Cardiac muscle cell (in vitro differentiated cells and primary cell): ENCODE measurements at regions not wholly inside any gene's neighbourhood (a gene's known extent, or its start where the extent isn't known, plus 50 kb on each side); places are given as distances from the start of the nearest gene placed in this dataset.

Experiments
- DNase-seq, 2 donors: peaks; one replicate each; pipeline versions ENCODE4 v3.0.0 to v3.0.0-alpha.2; 2010 to 2017; ENCODE audit warnings: low read depth in 1 of 2, low spot score in 1 of 2
- H3K27ac ChIP-seq: fragments of 200-600 bp; sonication (generic); 2 replicates; pipeline ENCODE4 v1.5.1; 2016
- H3K27me3 ChIP-seq: fragments of 200-600 bp; sonication (generic); 2 replicates; pipeline ENCODE4 v1.6.0; 2016; ENCODE audit warnings: control low read depth
- H3K36me3 ChIP-seq: fragments of 200-600 bp; sonication (generic); 2 replicates; pipeline ENCODE4 v1.5.1; 2016; ENCODE audit warnings: control low read depth
- H3K4me1 ChIP-seq: fragments of 200-600 bp; sonication (generic); 2 replicates; pipeline ENCODE4 v1.8.1; 2017; ENCODE audit warnings: low read depth, mild to moderate bottlenecking, mixed run types
- H3K4me3 ChIP-seq: fragments of 200-600 bp; sonication (generic); 2 replicates; pipeline ENCODE4 v1.5.1; 2016; ENCODE audit warnings: mild to moderate bottlenecking
- H3K9me3 ChIP-seq: fragments of 200-600 bp; sonication (generic); 2 replicates; pipeline ENCODE4 v1.5.1; 2017; ENCODE audit warnings: low read depth, mild to moderate bottlenecking, control low read depth
- CTCF ChIP-seq: IDR thresholded peaks from 2 replicates; pipeline ENCODE4 v1.5.1; 2012; ENCODE audit warnings: low read depth, mild to moderate bottlenecking, low read length

GRCh38 chr5:57791875-57792274, 309.3 kb upstream of the ACTBL2 start:
- TF ChIP-seq CTCF: no peak
- no peak overlapping the region for H3K4me3 ChIP-seq
- no peaks in the 10 kb centered on the region for H3K27me3 ChIP-seq
- no peak for DNase-seq
- H3K9me3 ChIP-seq: no peaks in the 10 kb centered on the region
- no peaks in the 10 kb centered on the region for H3K36me3 ChIP-seq
- H3K27ac ChIP-seq: no peak overlapping the region
- H3K4me1 ChIP-seq: no peaks in the 10 kb centered on the region

GRCh38 chr5:57785946-57786345, 303.3 kb upstream of the ACTBL2 start:
- Histone ChIP-seq H3K4me3 (no peak overlapping the region), H3K27ac (no peak overlapping the region), H3K4me1 (no peaks in the 10 kb centered on the region), H3K36me3 (no peaks in the 10 kb centered on the region), H3K27me3 (no peaks in the 10 kb centered on the region), H3K9me3 (no peaks in the 10 kb centered on the region)
- TF ChIP-seq CTCF: no peak
- no peak for DNase-seq

GRCh38 chr5:57784121-57784520, 301.5 kb upstream of the ACTBL2 start:
- no peak for TF ChIP-seq CTCF
- Histone ChIP-seq H3K27ac (no peak overlapping the region), H3K27me3 (no peaks in the 10 kb centered on the region), H3K9me3 (no peaks in the 10 kb centered on the region), H3K36me3 (no peaks in the 10 kb centered on the region), H3K4me3 (no peak overlapping the region), H3K4me1 (peaks cover 3% of the 10 kb centered on the region)
- DNase-seq: peak in 1 of 2 donors; percentile 49

GRCh38 chr5:57783693-57784092, 301.1 kb upstream of the ACTBL2 start:
- no peak for TF ChIP-seq CTCF
- H3K27ac ChIP-seq: no peak overlapping the region
- no peak overlapping the region for H3K4me3 ChIP-seq
- H3K4me1 ChIP-seq: peaks cover 3% of the 10 kb centered on the region
- no peaks in the 10 kb centered on the region for H3K27me3 ChIP-seq
- DNase-seq: peak in 1 of 2 donors; percentile 12
- no peaks in the 10 kb centered on the region for H3K9me3 ChIP-seq
- no peaks in the 10 kb centered on the region for H3K36me3 ChIP-seq

GRCh38 chr5:57780961-57781325, 298.3 kb upstream of the ACTBL2 start:
- Histone ChIP-seq H3K27me3 (no peaks in the 10 kb centered on the region), H3K36me3 (no peaks in the 10 kb centered on the region), H3K4me3 (no peak overlapping the region), H3K9me3 (no peaks in the 10 kb centered on the region), H3K4me1 (peaks cover 9% of the 10 kb centered on the region), H3K27ac (no peak overlapping the region)
- DNase-seq: no peak
- no peak for TF ChIP-seq CTCF

GRCh38 chr5:57780306-57780960, 297.8 kb upstream of the ACTBL2 start:
- DNase-seq: peak in 1 of 2 donors; percentile 1
- Histone ChIP-seq H3K4me3 (no peak overlapping the region), H3K4me1 (peaks cover 9% of the 10 kb centered on the region), H3K27ac (no peak overlapping the region), H3K27me3 (no peaks in the 10 kb centered on the region), H3K36me3 (no peaks in the 10 kb centered on the region), H3K9me3 (no peaks in the 10 kb centered on the region)
- TF ChIP-seq CTCF: no peak
